Skeletal muscle tissue (tissue), 3 donors: ENCODE measurements at regions not wholly inside any gene's neighbourhood (a gene's known extent, or its start where the extent isn't known, plus 50 kb on each side); places are given as distances from the start of the nearest gene placed in this dataset.
"Not testable (repeated sequence)": the region's sequence is repeated elsewhere in the genome, so short reads cannot be mapped to it uniquely, and the experiment has no call there.

ENCODE experiments used
- H3K27ac ChIP-seq: one replicate; pipeline ENCODE4 v1.7.0; 2013; ENCODE audit warnings: mild to moderate bottlenecking, low read depth, low read length, inconsistent platforms
- H3K27me3 ChIP-seq, 3 donors: one replicate each; pipeline ENCODE4 v1.7.0; 2013; ENCODE audit warnings: low read length in 3 of 3; ENCODE audit not compliant: control insufficient read depth in 3 of 3, insufficient read depth in 3 of 3
- H3K36me3 ChIP-seq, 3 donors: one replicate each; pipeline ENCODE4 v1.7.0; 2013; ENCODE audit warnings: low read length in 3 of 3; ENCODE audit not compliant: control insufficient read depth in 3 of 3, insufficient read depth in 3 of 3
- H3K4me1 ChIP-seq, 3 donors: one replicate each; pipeline ENCODE4 v1.7.0; 2013; ENCODE audit warnings: low read length in 3 of 3, mild to moderate bottlenecking in 3 of 3; ENCODE audit not compliant: control insufficient read depth in 3 of 3, insufficient read depth in 3 of 3
- H3K4me3 ChIP-seq, 3 donors: one replicate each; pipeline ENCODE4 v1.7.0; 2013; ENCODE audit warnings: low read length in 3 of 3
- H3K9ac ChIP-seq, 3 donors: one replicate each; pipeline ENCODE4 v1.7.0; 2013; ENCODE audit warnings: low read length in 3 of 3, mild to moderate bottlenecking in 3 of 3, moderate library complexity in 2 of 3, low read depth in 1 of 3
- H3K9me3 ChIP-seq, 3 donors: one replicate each; pipeline ENCODE4 v1.7.0; 2013; ENCODE audit warnings: low read length in 3 of 3; ENCODE audit not compliant: control insufficient read depth in 3 of 3
- donor health status: Osteomylitis.

- Histone ChIP-seq H3K9me3 (no peaks in the 10 kb centered on the region), H3K27ac (no peak overlapping the region)
These were observed 1449.0 kb upstream of the FLRT2 start for GRCh38 chr14:84080944-84081343.

GRCh38 chr14:84084056-84084630 lies 1445.8 kb upstream of the FLRT2 start:
- H3K9me3 ChIP-seq: no peaks in the 10 kb centered on the region
- H3K36me3 ChIP-seq: no peaks in the 10 kb centered on the region
- H3K4me3 ChIP-seq: no peak overlapping the region
- H3K4me1 ChIP-seq: no peaks in the 10 kb centered on the region
- H3K27me3 ChIP-seq: no peaks in the 10 kb centered on the region
- H3K27ac ChIP-seq: no peak overlapping the region
- no peak overlapping the region for H3K9ac ChIP-seq

More at GRCh38 chr14:84080944-84081343, 1449.0 kb upstream of the FLRT2 start:
- Histone ChIP-seq H3K4me3 (no peak overlapping the region), H3K4me1 (no peaks in the 10 kb centered on the region), H3K9ac (no peak overlapping the region), H3K36me3 (no peaks in the 10 kb centered on the region), H3K27me3 (no peaks in the 10 kb centered on the region)

GRCh38 chr14:84085493-84085892 lies 1444.5 kb upstream of the FLRT2 start:
- Histone ChIP-seq H3K27me3 (no peaks in the 10 kb centered on the region), H3K4me3 (no peak overlapping the region), H3K27ac (no peak overlapping the region), H3K4me1 (peaks cover 0 to 1% (median 0%) of the 10 kb centered on the region in 3 donors), H3K9ac (no peak overlapping the region), H3K9me3 (no peaks in the 10 kb centered on the region), H3K36me3 (no peaks in the 10 kb centered on the region)

- Histone ChIP-seq H3K27me3 (no peaks in the 10 kb centered on the region), H3K4me1 (peaks cover 0 to 4% (median 0%) of the 10 kb centered on the region in 3 donors), H3K36me3 (no peaks in the 10 kb centered on the region), H3K27ac (no peak overlapping the region), H3K4me3 (no peak overlapping the region), H3K9ac (no peak overlapping the region), H3K9me3 (no peaks in the 10 kb centered on the region)
These were observed 1443.2 kb upstream of the FLRT2 start for GRCh38 chr14:84086714-84087113.

- Histone ChIP-seq H3K9me3 (no peaks in the 10 kb centered on the region), H3K27ac (no peak overlapping the region), H3K27me3 (no peaks in the 10 kb centered on the region), H3K4me3 (no peak overlapping the region), H3K36me3 (no peaks in the 10 kb centered on the region), H3K9ac (no peak overlapping the region), H3K4me1 (peaks cover 0 to 4% (median 0%) of the 10 kb centered on the region in 3 donors)
These were observed 1441.9 kb upstream of the FLRT2 start for GRCh38 chr14:84087986-84088531.

GRCh38 chr14:84090837-84091236 lies 1439.1 kb upstream of the FLRT2 start:
- no peak overlapping the region for H3K9ac ChIP-seq
- peaks cover 0 to 4% (median 0%) of the 10 kb centered on the region in 3 donors for H3K4me1 ChIP-seq
- H3K27me3 ChIP-seq: no peaks in the 10 kb centered on the region
- H3K36me3 ChIP-seq: no peaks in the 10 kb centered on the region
- H3K4me3 ChIP-seq: no peak overlapping the region
- H3K9me3 ChIP-seq: no peaks in the 10 kb centered on the region
- no peak overlapping the region for H3K27ac ChIP-seq

- no peak overlapping the region for H3K27ac ChIP-seq
- no peaks in the 10 kb centered on the region for H3K36me3 ChIP-seq
- no peaks in the 10 kb centered on the region for H3K27me3 ChIP-seq
- no peak overlapping the region for H3K4me3 ChIP-seq
- H3K9me3 ChIP-seq: no peaks in the 10 kb centered on the region
- H3K4me1 ChIP-seq: peaks cover 0 to under 1% (median 0%) of the 10 kb centered on the region in 3 donors
- no peak overlapping the region for H3K9ac ChIP-seq
These were observed 1434.3 kb upstream of the FLRT2 start for GRCh38 chr14:84095681-84096080.

- H3K4me3 ChIP-seq: no peak overlapping the region
- H3K4me1 ChIP-seq: no peaks in the 10 kb centered on the region
These were observed 1431.7 kb upstream of the FLRT2 start for GRCh38 chr14:84098261-84098660.

GRCh38 chr14:84099560-84099959 lies 1430.4 kb upstream of the FLRT2 start:
- H3K27ac ChIP-seq, H3K4me3 ChIP-seq, H3K27me3 ChIP-seq, H3K36me3 ChIP-seq, H3K9me3 ChIP-seq, H3K9ac ChIP-seq, H3K4me1 ChIP-seq: not testable (repeated sequence)

More at GRCh38 chr14:84098261-84098660, 1431.7 kb upstream of the FLRT2 start:
- H3K9me3 ChIP-seq: peaks cover 0 to 3% (median 0%) of the 10 kb centered on the region in 3 donors
- H3K9ac ChIP-seq: no peak overlapping the region
- no peaks in the 10 kb centered on the region for H3K36me3 ChIP-seq
- H3K27me3 ChIP-seq: no peaks in the 10 kb centered on the region
- H3K27ac ChIP-seq: no peak overlapping the region

- H3K27ac ChIP-seq: no peak overlapping the region
- H3K36me3 ChIP-seq: no peaks in the 10 kb centered on the region
- no peaks in the 10 kb centered on the region for H3K27me3 ChIP-seq
- H3K9ac ChIP-seq: no peak overlapping the region
- no peaks in the 10 kb centered on the region for H3K9me3 ChIP-seq
- no peaks in the 10 kb centered on the region for H3K4me1 ChIP-seq
- no peak overlapping the region for H3K4me3 ChIP-seq
These were observed 1422.1 kb upstream of the FLRT2 start for GRCh38 chr14:84107835-84108343.
